ENCODE measurements at regions not wholly inside any gene's neighbourhood (a gene's known extent, or its start where the extent isn't known, plus 50 kb on each side); places are given as distances from the start of the nearest gene placed in this dataset.
"Not testable (repeated sequence)": the region's sequence is repeated elsewhere in the genome, so short reads cannot be mapped to it uniquely, and the experiment has no call there.

GRCh38 chr4:120005527-120005926 lies 61.1 kb downstream of the MAD2L1 start:
- ATAC-seq (no peak), DNase-seq (no peak)
- intact Hi-C loops (cut with micrococcal nuclease): no loop called here

- intact Hi-C loops (cut with micrococcal nuclease): no loop called here
- ATAC-seq (no peak), DNase-seq (no peak)
Measured at GRCh38 chr4:120005076-120005475, 61.6 kb downstream of the MAD2L1 start.

GRCh38 chr4:120004054-120004453 lies 62.6 kb downstream of the MAD2L1 start:
- DNase-seq (no peak), ATAC-seq (no peak)
- intact Hi-C loops (cut with micrococcal nuclease): no loop called here

- ATAC-seq: no peak
Measured at GRCh38 chr4:120003193-120003592, 63.5 kb downstream of the MAD2L1 start.

GRCh38 chr4:120001850-120002249 lies 64.8 kb downstream of the MAD2L1 start:
- DNase-seq (no peak), ATAC-seq (no peak)
- intact Hi-C loops (cut with micrococcal nuclease): no loop called here

More at GRCh38 chr4:120003193-120003592, 63.5 kb downstream of the MAD2L1 start:
- intact Hi-C loops (cut with micrococcal nuclease): no loop called here
- DNase-seq: no peak

GRCh38 chr4:120000591-120001296 lies 65.9 kb downstream of the MAD2L1 start:
- intact Hi-C loops (cut with micrococcal nuclease): no loop called here
- no peak for ATAC-seq

GRCh38 chr4:119996024-119996423 lies 70.6 kb downstream of the MAD2L1 start:
- ATAC-seq; intact Hi-C loops (cut with micrococcal nuclease); DNase-seq: not testable (repeated sequence)

More at GRCh38 chr4:120000591-120001296, 65.9 kb downstream of the MAD2L1 start:
- no peak for DNase-seq

GRCh38 chr4:119984996-119985395 lies 81.7 kb downstream of the MAD2L1 start:
- peak; percentile 57 for ATAC-seq
- no peak for DNase-seq
- intact Hi-C loops (cut with micrococcal nuclease): no loop called here

- no peak for ATAC-seq
- intact Hi-C loops (cut with micrococcal nuclease): no loop called here
Measured at GRCh38 chr4:119982756-119983155, 83.9 kb downstream of the MAD2L1 start.

GRCh38 chr4:119980456-119980855 lies 86.2 kb downstream of the MAD2L1 start:
- intact Hi-C loops (cut with micrococcal nuclease): no loop called here
- ATAC-seq: no peak
- DNase-seq: no peak

More at GRCh38 chr4:119982756-119983155, 83.9 kb downstream of the MAD2L1 start:
- DNase-seq: no peak

GRCh38 chr4:119977076-119977940 lies 89.3 kb downstream of the MAD2L1 start:
- ATAC-seq: no peak

GRCh38 chr4:119971431-119972084 lies 95.1 kb downstream of the MAD2L1 start:
- intact Hi-C loops (cut with micrococcal nuclease): no loop called here
- DNase-seq (no peak), ATAC-seq (no peak)

More at GRCh38 chr4:119977076-119977940, 89.3 kb downstream of the MAD2L1 start:
- DNase-seq: no peak
- intact Hi-C loops (cut with micrococcal nuclease): no loop called here

- ATAC-seq (no peak), DNase-seq (no peak)
- intact Hi-C loops (cut with micrococcal nuclease): no loop called here
Measured at GRCh38 chr4:119962631-119963030, 104.0 kb downstream of the MAD2L1 start.

GRCh38 chr4:119958983-119959382 lies 107.7 kb downstream of the MAD2L1 start:
- intact Hi-C loops (cut with micrococcal nuclease): no loop called here
- no peak for ATAC-seq

GRCh38 chr4:119955256-119955655 lies 111.4 kb downstream of the MAD2L1 start:
- intact Hi-C loops (cut with micrococcal nuclease): no loop called here
- DNase-seq: no peak
- ATAC-seq: peak; percentile 69

More at GRCh38 chr4:119958983-119959382, 107.7 kb downstream of the MAD2L1 start:
- no peak for DNase-seq

GRCh38 chr4:119954487-119954886 lies 112.2 kb downstream of the MAD2L1 start:
- ATAC-seq; DNase-seq; intact Hi-C loops (cut with micrococcal nuclease): not testable (repeated sequence)

- ATAC-seq: no peak
- intact Hi-C loops (cut with micrococcal nuclease): no loop called here
- no peak for DNase-seq
Measured at GRCh38 chr4:119946359-119946758, 120.3 kb downstream of the MAD2L1 start.

- ATAC-seq: no peak
Measured at GRCh38 chr4:119942806-119943205, 123.8 kb downstream of the MAD2L1 start.

GRCh38 chr4:119940557-119940956 lies 126.1 kb downstream of the MAD2L1 start:
- DNase-seq (no peak), ATAC-seq (no peak)
- intact Hi-C loops (cut with micrococcal nuclease): no loop called here

More at GRCh38 chr4:119942806-119943205, 123.8 kb downstream of the MAD2L1 start:
- intact Hi-C loops (cut with micrococcal nuclease): no loop called here
- no peak for DNase-seq

All from left ventricle myocardium superior (tissue), 1 donor.